LoVo (cell line): ENCODE measurements at regions not wholly inside any gene's neighbourhood (a gene's known extent, or its start where the extent isn't known, plus 50 kb on each side); places are given as distances from the start of the nearest gene placed in this dataset.

Experiments
- DNase-seq: peaks from one replicate; pipeline ENCODE4 v3.0.0-alpha.2; 2016; ENCODE audit warnings: low spot score

DNA sequence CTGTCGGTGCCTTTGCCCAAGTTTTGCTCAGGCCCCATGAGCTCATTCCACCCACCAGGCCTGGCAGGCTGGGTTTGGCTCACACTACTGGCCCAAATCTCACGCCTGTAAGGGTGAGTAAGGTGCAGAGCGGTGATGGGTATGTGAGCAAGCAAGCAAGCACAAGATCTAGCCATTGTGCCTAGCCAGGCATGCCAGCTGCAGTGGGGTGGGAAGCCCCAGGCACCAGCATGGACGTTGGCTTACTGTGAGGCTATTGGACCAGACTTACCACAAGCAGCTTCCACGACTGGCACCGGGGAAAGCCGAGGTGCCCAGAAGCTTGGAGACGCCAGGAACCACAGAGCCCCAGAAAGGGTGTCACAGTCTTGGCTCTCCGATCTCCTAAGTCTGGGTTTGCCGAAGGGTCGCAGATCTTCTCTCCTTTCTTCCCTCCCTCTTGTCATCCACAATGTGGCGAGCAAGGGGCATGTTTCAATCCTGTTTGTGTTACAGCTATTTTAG is 2659.4 kb upstream of the PCDH20 start:
- no peak for DNase-seq

DNA sequence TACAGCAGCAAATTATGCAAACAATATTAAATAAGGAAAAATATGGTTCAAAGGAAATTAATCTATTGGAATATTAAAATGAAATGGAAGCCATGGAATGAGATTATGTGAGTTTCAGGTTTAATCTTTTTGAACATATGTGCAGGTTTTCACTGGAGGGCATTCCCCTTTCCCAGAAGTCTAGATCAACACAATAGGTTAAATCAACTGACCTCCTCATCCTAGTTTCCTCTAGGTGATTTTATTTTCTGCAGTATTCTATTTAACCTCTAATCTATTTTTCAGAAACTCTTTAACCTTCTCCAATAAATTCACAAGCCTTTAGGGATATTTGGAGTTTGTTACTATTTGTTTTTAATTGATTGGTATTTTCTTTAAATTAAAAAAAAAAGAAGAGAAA is 2657.6 kb upstream of the PCDH20 start:
- no peak for DNase-seq

DNA sequence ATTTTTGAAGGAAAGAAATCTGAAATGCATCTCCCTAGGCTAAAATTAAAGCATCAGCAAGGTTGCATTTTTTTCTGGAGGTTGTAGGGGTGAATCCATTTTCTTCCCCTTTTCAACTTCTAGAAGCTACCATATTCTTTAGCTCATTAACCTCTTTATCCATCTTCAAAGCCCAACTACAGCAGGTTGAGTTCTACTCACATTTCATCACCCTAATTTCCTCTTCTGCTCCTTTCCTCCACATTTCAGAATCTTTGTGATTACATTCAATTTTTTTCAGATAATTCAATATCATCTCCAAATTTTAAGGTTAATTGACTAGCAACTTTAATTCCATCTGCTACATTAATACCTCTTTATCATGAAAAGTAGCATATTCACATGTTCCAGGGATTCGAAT is 2655.7 kb upstream of the PCDH20 start:
- DNase-seq: no peak

DNA sequence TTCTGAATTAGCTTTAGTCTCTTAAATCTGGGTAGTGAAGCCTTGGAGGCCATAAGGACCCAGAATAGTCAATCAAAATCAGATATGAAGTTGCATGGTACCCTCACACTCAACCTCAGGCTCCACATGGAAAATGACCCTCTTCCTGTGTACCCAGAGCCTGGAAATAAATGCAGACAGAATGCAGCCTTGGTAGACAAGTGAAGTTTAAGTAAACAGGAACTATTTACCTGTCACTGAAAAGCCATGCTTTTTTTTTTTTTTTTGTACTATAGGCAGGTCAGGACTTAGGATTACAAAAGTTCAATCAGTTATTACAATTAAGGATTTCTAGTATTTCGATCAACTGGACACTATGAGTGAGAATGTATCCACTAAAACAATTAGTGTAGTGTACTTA is 2654.2 kb upstream of the PCDH20 start:
- DNase-seq: no peak

DNA sequence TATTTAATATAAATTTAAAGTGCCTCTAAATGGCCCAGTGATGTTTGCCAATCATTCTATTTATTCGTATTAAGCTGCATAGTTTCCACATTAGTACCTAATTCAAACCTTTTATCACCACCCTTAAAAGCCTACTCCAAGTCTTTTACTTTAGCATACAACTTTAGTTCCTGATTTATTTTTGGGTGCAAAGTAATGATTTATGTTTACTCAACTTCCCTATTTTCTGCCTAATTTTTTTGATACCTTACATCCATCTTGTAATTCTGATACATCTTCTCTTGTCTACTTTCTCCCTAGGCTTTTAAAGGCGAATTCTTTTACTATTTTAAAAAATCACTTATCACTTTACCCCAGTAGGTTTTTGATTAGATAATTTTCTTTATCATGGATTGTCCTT is 2651.1 kb upstream of the PCDH20 start:
- no peak for DNase-seq

DNA sequence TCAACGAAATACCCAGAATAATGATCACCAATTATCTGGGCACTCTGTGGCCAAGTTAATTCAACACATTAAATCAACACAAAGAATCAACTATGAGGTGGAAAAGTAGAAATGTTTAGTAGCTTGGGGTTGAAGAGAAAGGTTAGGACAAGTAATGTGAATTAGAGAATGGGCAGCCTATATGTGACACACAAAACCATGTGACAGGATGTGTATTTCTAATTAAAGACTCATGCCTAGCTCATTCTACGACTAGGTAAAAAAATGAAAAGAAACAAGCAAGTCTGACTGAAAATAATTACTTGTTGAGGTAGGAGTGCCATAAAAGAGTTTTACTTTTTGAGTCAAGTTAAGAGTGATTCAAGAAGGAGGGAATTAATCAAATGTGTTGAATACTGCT is 2646.0 kb upstream of the PCDH20 start:
- DNase-seq: no peak

DNA sequence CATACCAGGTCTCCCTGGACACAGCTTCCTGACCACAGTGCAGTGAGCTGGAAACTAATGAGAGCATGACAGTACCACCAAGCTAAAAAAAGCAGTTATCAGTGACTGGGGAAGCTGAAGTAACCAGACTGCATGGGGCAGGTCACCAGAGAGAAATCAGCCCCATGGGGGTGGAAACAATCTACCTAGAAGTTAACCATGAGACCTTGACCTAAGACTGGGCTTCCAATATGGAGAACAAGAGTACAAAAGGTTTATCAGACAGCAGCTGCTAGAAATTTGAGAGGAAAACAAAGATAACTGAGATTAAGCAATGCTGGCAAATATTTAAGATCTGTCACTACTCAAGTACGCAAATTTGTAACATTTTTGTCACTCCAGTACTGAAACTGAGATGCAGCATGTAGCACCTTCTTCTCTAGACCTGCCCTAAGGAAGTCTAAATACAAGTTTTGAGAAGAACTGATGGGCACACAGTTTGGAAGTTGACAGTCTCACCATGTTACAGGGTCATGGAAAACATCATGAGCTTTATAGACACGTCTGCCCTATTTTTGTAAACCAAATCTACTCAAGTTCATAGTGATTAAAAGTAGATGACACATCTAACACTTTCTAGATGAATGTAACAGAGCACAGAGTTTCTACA is 2641.8 kb upstream of the PCDH20 start:
- DNase-seq: no peak

DNA sequence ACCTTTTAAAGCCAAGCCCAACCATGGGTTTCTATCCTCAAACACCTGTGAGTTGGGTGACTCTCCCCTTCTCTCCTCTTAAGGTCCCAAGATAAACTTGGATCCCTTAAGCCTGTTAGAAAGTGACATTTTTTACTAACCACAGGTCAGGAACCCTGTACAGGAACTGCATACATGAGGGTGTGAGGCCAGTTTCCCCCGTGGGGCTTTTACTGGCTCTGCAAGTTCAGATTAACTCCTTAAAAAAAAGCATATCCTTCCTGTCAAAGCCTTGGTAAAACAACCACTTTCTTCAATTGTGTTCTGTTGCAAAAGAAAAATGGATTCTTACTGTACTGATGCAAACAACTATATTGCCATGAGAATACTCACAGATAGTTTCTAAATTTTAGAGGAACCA is 2638.7 kb upstream of the PCDH20 start:
- DNase-seq: no peak

DNA sequence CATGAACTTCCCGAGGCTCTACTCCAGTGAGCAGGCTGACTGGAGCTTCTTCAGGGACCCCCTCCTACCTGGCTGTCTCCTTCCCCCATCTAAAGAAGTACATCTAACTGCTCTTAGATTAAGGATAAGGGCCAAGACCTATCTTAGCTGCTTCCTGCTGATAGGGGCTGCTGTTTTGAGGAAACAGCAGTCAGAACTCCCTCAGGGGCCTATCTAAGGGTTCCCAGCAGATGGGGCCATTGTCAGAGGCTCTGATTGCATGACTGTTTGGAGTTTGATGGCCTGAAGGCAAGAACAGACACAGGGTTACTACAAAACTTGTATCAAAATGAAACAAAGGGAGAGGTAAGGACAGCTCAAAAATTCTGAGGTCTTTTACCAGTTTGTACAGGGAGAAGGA is 2636.9 kb upstream of the PCDH20 start:
- no peak for DNase-seq

DNA sequence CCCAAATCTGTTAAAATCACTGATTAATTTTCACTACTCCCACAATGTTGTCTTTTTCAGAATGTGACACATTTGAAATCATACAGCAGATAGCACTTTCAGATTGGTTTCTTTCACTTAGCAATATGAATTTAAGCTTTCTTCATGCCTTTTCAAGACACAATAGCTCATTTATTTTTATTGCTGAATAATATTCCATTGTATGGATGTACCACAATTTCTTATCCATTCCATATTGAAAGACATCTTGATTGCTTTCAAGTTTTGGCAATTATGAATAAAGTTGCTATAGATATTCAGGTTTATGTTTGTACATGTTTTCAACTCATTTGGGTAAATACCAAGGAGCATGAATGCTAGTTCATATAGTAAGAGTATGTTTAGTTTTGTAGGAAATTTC is 2635.6 kb upstream of the PCDH20 start:
- no peak for DNase-seq

DNA sequence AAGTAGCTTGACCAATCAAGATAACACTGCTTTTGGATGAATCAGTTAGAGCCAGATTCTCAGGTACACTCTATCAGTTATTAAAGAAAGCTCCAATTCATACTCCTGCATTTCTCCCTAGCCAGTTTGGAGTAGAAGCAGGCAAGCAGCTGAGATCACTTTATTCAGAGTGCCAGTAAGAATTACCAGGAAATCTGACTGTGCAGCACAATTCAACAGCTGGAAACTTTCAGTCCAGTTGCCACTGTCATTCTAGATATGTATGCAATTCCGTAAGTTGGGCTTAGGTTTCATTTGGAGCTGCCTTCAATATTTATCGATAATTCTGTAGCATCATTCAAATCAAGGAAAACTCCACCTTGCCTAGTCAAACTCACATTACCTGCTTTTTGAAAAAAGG is 2625.6 kb upstream of the PCDH20 start:
- DNase-seq: no peak

DNA sequence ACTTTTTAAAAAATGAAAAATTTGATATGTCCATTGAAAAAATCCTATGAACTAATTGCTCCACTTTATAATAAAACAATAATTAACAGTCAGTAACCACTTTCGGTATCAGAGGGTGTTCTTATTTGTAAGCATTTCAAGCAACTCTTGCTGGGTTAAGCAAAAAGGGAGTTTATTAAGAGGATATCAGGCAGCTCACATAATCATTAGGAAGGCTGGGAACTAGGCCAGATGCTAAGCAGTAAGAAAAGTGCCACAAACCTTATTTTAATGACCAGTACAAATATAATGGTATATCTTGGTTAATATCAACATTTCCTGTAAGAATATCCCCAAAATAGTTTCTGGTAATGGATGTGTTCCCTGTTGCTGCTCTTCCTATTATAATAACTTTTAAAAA is 2618.3 kb upstream of the PCDH20 start:
- DNase-seq: no peak

DNA sequence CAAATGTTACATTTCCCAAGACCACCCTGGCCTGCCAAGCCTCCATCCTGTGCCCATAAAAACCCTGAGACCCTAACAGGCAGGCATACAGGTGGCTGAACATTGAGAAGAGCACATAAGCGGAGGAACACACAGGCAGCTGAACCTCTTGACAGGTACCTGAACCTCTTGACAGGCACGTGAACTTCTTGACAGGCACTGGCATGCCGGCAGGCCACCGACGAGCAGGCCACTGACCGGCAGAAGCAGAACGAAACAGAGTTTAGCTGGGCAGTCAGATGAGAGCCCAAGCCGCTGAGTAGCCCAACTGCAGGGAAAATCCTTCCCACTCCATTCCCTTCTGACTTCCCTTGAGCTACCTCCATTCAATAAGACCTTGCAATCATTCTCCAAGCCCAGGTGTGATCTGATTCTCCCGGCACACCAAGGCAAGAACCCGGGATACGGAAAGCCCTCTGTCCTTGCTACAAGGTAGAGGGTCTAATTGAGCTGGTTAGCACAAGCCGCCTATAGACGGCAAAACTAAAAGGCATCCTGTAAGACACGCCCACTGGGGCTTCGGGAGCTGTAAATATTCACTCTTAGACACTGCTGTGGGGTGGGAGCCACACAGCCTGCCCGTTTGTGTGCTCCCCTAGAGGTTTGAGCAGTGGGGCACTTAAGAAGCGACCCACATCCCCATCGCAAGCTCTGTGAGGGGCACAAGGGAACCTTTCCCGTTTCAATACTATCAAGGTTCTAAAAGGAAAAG is 2613.9 kb upstream of the PCDH20 start:
- no peak for DNase-seq

DNA sequence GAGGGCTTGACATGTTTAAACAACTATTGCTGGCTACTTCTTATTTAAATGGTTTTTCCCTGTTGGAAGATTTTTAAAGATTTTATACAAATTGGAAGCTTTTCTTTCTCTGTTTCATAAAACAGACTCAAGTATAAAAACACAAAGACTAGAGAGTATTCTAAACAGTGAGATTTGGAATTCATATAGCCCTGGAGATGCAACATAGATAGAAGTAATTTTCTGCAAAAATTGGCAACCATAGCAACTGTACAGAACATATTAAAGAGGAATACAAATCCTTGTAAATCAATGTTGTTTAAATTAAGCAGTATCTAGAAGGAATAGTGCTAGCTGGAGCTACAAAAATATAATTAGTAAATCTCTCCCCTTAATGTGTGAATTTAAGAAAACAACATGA is 2612.9 kb upstream of the PCDH20 start:
- no peak for DNase-seq

DNA sequence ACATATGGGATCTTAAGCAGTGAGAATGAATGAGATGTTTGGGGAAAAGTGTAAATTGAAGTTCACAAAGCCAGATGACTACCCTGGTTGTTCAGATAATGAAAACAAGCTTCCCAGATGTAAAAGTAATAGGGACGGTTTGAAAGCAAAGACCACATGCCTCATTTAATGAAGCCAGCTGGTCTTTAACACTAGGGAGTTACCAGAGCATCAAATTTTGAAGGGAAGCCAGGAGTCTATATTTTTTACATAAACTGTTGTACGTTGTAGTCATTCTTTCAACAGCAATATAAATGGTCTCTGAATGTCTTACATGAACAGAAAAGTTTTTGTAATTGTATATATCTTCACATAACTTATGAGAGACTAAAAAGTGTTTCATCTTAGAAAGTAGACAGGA is 2604.5 kb upstream of the PCDH20 start:
- DNase-seq: no peak

DNA sequence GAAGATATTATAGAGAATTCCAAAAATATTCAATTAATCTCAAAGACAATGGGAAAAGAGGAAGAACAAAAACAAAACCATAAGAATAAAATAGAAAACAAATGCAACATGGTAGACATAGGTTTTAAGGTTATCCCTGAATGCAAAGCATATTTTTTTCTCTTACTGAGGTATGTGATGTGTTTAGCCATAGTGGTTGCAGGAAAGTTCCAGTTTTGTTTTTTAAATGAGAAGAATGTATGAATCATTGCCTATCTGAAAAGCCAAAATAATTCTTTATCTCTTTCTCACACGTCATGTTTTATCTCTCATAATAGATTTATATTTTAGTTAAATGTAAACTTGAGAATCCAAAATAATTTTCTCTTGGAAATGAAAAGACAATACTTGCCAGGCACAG is 2591.7 kb upstream of the PCDH20 start:
- DNase-seq: no peak

DNA sequence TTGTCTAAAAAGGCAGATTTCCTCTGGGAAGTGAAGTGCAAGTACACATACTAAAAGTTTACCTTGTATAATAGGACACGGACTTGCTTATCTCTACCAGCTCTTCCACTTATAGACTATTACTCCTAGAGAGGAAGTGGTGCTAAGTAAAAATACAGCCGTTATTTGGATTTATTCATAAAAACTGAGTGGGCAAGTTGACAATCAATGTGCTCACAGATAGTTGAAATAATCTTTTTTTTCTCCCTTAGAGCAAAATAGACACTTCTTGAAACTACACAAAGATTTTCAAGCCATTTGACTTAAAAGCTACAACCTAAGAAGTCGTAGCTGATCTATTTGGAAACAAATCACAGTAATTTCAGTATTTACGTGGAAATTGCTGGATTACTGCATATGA is 2584.7 kb upstream of the PCDH20 start:
- no peak for DNase-seq

DNA sequence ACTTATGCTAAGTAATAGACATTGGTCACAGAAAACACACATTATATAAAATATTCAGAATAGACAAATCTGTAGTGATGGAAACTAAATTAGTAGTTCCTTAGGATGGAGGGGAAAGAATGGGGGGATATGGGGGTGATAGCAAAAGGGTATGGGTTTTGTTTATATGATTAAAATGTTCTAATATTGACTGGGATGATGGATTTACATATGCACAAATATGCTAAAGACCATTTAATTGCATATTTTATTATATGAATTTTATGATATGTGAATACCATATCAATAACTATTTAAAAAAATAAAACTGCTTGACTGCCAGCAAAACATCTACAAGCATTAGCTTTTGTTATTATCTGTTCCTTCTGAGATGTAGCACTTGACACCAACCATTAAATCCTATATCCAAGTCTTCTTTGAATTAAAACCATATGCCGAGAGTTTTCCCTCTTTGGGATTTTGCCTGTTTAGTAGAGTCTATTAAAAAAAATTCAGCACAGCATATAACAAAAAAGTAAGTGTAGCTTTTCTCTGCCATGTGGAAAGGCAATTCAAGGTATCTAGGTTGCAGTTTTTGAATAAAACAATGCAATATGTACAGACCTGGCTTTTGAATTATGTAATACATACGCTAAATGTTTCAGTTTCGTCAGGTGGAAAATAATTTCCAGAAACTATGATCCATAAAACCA is 2584.1 kb upstream of the PCDH20 start:
- no peak for DNase-seq

DNA sequence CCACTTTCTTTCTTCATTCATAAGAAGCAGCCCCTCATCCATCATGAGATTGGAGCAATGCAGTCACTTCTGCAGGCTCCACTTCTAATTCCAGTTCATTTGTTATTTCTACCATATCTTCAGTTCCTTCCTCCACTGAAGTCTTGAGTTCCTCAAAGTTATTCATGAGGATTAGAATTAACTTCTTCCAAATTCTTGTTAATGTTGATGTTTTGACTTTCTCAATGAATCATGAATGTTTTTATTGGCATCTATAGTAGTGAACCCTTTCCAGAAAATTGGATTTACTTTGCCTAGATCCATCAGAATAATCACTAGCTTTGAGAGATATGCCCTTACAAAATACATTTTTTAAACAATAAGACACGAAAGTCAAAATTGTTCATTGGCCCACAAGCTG is 2567.7 kb upstream of the PCDH20 start:
- DNase-seq: no peak

DNA sequence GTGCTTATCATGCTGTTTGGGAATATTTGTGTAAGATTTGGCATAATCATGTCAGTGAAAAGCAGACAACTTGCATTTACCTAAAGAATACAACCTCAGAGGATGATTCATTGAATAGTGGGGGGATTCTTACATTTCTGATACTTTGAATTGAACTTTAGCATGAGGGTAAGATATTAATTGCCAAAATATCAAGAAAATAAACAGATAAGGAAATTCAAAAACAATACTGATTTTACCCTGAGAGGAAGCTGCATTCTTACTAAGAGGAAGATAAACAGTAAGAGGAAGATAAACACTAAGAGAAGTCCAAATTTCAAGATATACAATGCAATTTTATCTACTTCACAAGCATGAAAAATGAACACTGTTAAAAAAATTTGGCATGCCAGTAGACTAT is 2564.3 kb upstream of the PCDH20 start:
- no peak for DNase-seq

DNA sequence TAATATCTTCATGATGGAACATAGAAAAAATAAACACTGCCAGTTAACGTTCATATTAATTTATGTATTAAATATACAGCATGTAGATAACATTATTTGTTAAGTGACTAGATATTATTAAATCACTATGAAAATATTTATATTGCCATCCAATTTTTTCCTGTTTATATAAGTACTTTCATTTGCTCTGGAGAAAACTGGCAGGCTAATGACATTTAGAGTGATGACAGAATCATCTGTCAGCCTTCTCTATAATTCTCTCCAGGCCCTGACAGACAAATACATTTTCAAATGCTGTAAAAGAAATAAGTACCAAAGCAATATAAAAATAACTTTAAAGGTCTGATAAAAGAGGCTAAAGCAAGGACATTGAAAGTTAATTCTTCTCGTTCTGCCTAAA is 2556.7 kb upstream of the PCDH20 start:
- no peak for DNase-seq

DNA sequence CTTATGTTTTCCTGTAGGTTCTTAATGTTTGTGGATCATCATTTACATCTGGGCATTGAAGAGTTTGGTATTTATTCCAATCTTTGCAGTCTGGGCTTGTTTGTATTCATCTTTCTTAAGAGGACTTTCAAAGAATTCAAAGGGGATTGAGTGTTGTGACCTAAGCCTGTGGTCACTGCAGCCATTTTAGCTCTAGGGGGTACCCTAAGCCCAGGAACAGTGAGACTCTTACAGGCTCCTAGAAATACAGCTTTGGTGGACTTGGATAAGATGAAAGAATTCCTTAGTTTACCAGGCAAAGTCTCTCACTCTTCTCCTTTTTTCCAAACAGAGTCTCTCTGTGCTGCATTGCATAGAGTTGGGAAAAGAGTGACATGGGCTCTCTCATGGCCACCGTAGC is 2539.0 kb upstream of the PCDH20 start:
- no peak for DNase-seq

DNA sequence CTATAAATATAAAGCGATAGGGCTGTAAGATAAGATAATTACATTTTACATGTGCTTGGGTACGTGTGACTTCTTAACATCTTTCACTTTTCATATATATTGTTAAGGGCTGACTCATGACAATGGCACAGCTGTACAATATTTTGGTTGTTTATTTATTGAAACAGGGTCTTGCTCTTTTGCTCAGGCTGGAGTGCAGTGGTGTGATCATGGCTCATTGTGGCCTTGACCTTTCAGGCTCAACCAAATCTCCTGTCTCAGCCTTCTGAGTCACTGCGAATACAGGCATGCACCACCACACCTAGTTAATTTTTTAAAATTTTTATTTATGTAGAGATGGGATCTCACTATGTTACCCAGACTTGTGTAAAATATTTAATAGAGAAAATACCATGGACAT is 2532.4 kb upstream of the PCDH20 start:
- DNase-seq: no peak
